Karpas-422 (cell line): ENCODE measurements at regions not wholly inside any gene's neighbourhood (a gene's known extent, or its start where the extent isn't known, plus 50 kb on each side); places are given as distances from the start of the nearest gene placed in this dataset.

Experiments used
- DNase-seq: peaks from one replicate; pipeline ENCODE4 v3.0.0-alpha.2; 2015
- H2AFZ ChIP-seq: fragments of 200-600 bp; sonication (generic); 2 replicates; pipeline ENCODE4 v1.6.1; 2014; ENCODE audit warnings: antibody characterized with exemption, low read length, mixed read lengths
- H3K27ac ChIP-seq: fragments of 200-600 bp; sonication (generic); 2 replicates; pipeline ENCODE4 v1.5.1; 2014; ENCODE audit warnings: mild to moderate bottlenecking, low read length, moderate library complexity
- H3K27me3 ChIP-seq: fragments of 200-600 bp; sonication (generic); 2 replicates; pipeline ENCODE4 v1.6.1; 2014; ENCODE audit warnings: low read length, mixed read lengths
- H3K36me3 ChIP-seq: fragments of 200-600 bp; sonication (generic); 2 replicates; pipeline ENCODE4 v1.6.1; 2014; ENCODE audit warnings: low read length, mixed read lengths; ENCODE audit not compliant: insufficient read depth
- H3K4me1 ChIP-seq: fragments of 200-600 bp; sonication (generic); 2 replicates; pipeline ENCODE4 v1.6.1; 2014; ENCODE audit warnings: mild to moderate bottlenecking, low read length, mixed read lengths
- H3K4me2 ChIP-seq: fragments of 200-600 bp; sonication (generic); 2 replicates; pipeline ENCODE4 v1.6.1; 2014; ENCODE audit warnings: low read length, low read depth, mild to moderate bottlenecking; ENCODE audit not compliant: poor library complexity, severe bottlenecking
- H3K4me3 ChIP-seq: fragments of 200-600 bp; sonication (generic); 2 replicates; pipeline ENCODE4 v1.5.1; 2014; ENCODE audit warnings: mild to moderate bottlenecking, antibody characterized with exemption, low read length, mixed read lengths
- H3K79me2 ChIP-seq: fragments of 200-600 bp; sonication (generic); 2 replicates; pipeline ENCODE4 v1.6.1; 2014; ENCODE audit warnings: mild to moderate bottlenecking, low read length, mixed read lengths
- H3K9ac ChIP-seq: fragments of 200-600 bp; sonication (generic); 2 replicates; pipeline ENCODE4 v1.6.0; 2014; ENCODE audit warnings: low read length
- H3K9me2 ChIP-seq: fragments of 200-600 bp; sonication (generic), shearing (Covaris generic); replicated peaks from 2 replicates; pipeline ENCODE4 v1.6.0; 2014; ENCODE audit warnings: mild to moderate bottlenecking, low read length, moderate library complexity; ENCODE audit not compliant: insufficient read depth
- H3K9me3 ChIP-seq: fragments of 300-700, 200-600 bp; sonication (generic); 2 replicates; pipeline ENCODE4 v1.6.1; 2014; ENCODE audit warnings: low read length, mixed read lengths
- H4K20me1 ChIP-seq: fragments of 200-600 bp; sonication (generic); 2 replicates; pipeline ENCODE4 v1.6.1; 2014; ENCODE audit warnings: mild to moderate bottlenecking, antibody characterized with exemption, low read length, low read depth; ENCODE audit not compliant: insufficient read depth

DNA sequence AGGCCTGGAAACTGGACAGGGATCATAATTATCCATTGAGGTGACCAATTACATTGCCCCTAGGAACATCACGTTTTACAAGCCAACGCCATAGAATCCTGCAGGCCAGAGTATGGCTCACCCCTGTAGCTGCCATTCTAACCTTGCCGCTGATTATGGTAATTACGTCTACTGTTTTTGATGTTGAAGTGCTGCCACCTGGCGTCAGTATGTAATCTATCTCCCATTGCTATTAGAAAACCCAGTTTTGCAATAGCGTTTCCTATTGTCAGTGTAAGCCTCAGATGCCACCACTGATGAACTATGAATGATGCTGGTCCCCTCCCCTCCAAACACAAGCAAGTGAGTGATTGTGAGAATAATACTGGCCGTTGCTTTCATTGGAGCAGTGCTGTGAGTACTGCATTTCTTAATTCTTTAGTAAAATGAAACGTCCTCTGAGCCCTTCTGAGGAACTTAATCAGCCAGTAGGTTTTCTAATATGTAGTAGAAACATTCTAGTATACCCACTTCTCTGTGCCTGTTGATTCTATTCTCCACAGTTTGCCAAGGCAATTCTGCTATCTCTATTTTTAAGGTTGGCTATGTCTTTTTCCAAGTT, 100.5 kb upstream of the NMUR2 start:
- no peak overlapping the region for H2AFZ ChIP-seq
- no peaks in the 10 kb centered on the region for H3K4me1 ChIP-seq
- H3K9me3 ChIP-seq, result no peaks in the 10 kb centered on the region
- no peak overlapping the region for H3K4me3 ChIP-seq
- no peak overlapping the region for H3K27ac ChIP-seq
- no peaks in the 10 kb centered on the region for H4K20me1 ChIP-seq
- H3K9me2 ChIP-seq, result no peaks in the 10 kb centered on the region
- H3K79me2 ChIP-seq, result no peaks in the 10 kb centered on the region
- H3K36me3 ChIP-seq, result no peaks in the 10 kb centered on the region
- H3K27me3 ChIP-seq, result no peaks in the 10 kb centered on the region
- no peak overlapping the region for H3K9ac ChIP-seq
- no peak overlapping the region for H3K4me2 ChIP-seq
- DNase-seq, result peak; percentile 84

DNA sequence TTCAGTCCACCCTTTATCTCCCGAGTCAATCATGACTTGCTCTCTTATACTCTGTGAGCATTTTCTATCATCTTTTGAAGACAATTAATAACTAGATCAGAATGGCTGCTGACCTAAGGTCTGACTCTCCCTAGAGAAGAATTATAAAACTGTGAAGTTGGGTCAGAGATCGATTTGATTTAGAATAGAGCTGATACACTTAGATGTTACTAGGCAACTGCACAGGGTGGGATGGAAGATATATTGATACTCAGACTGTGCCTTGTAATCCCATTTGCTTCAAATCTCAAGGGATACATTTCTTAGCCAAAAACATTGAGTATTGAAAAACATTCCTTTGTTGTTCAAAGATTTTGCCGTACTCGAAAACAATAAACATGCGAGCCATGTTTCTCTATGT, 106.0 kb upstream of the NMUR2 start:
- H3K79me2 ChIP-seq, result no peaks in the 10 kb centered on the region
- H3K4me3 ChIP-seq, result no peak overlapping the region
- H3K36me3 ChIP-seq, result no peaks in the 10 kb centered on the region
- H3K4me1 ChIP-seq, result no peaks in the 10 kb centered on the region
- no peak overlapping the region for H3K9ac ChIP-seq
- no peak overlapping the region for H3K27ac ChIP-seq
- no peak overlapping the region for H2AFZ ChIP-seq
- no peaks in the 10 kb centered on the region for H3K9me2 ChIP-seq
- no peak for DNase-seq
- H3K9me3 ChIP-seq, result no peaks in the 10 kb centered on the region
- no peak overlapping the region for H3K4me2 ChIP-seq
- no peaks in the 10 kb centered on the region for H3K27me3 ChIP-seq
- no peaks in the 10 kb centered on the region for H4K20me1 ChIP-seq

DNA sequence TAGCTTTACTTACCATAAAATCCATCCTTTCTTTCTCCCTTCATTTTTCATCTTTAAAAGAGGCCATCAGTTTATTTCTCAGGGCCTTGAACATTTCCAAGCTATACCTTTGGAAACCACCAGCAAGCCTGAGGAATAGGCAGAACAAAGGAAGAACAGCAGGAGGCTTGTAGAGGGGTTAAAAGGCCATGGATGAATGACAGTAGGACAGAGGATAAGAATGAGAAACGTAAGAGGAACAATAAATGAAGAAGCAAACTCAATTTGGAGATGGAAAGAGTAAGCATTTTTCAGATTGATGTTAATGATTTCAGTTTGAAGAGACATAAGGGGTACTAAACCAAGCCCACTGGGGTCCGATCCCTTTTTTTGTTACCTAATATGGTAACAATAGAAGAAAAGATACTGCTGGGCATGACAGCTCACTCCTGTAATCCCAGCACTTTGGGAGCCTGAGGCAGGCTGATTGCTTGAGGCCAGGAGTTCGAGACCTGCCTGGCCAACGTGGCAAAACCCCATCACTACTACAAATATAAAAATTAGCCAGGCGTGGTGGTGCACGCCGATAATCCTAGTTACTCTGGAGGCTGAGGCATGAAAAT, 106.6 kb upstream of the NMUR2 start:
- Histone ChIP-seq H3K79me2 (no peaks in the 10 kb centered on the region), H3K9me2 (no peaks in the 10 kb centered on the region), H2AFZ (no peak overlapping the region), H3K4me2 (no peak overlapping the region), H3K9ac (no peak overlapping the region), H3K36me3 (no peaks in the 10 kb centered on the region), H3K4me1 (no peaks in the 10 kb centered on the region), H3K9me3 (no peaks in the 10 kb centered on the region), H4K20me1 (no peaks in the 10 kb centered on the region), H3K27ac (no peak overlapping the region), H3K4me3 (no peak overlapping the region), H3K27me3 (no peaks in the 10 kb centered on the region)
- DNase-seq, result no peak

DNA sequence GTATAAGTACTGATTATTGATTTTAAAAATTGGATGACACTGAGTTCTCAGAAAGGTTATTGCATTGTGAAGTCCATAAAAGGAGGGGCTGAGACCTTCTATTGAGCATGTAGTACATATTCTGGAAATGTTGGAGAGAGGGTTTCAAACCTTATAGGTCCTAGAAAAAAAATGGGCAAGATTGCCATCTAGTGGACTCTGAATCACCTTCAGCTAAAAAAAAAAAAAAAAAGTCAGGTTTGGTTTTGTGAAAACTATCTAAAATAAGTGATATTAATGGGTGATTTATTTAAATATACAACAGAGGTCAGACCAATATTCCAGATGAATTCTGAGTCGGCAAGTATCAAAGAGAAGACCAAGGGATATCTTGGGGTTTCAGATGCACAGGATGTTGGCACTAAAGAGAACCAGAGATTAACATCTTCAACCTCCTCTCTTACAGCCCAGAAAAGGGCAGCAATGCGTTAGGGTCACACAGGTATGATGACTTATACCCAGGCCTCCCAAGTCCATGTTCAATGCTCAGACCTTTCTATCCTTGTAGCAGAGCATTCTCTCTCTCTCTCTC, 109.8 kb upstream of the NMUR2 start:
- H3K27me3 ChIP-seq, result no peaks in the 10 kb centered on the region
- H3K4me1 ChIP-seq, result no peaks in the 10 kb centered on the region
- no peaks in the 10 kb centered on the region for H3K9me2 ChIP-seq
- no peak overlapping the region for H3K4me2 ChIP-seq
- H4K20me1 ChIP-seq, result no peaks in the 10 kb centered on the region
- no peaks in the 10 kb centered on the region for H3K36me3 ChIP-seq
- no peak overlapping the region for H2AFZ ChIP-seq
- no peaks in the 10 kb centered on the region for H3K79me2 ChIP-seq
- peak; percentile 78 for DNase-seq
- no peak overlapping the region for H3K27ac ChIP-seq
- H3K4me3 ChIP-seq, result no peak overlapping the region
- H3K9me3 ChIP-seq, result no peaks in the 10 kb centered on the region
- H3K9ac ChIP-seq, result no peak overlapping the region

DNA sequence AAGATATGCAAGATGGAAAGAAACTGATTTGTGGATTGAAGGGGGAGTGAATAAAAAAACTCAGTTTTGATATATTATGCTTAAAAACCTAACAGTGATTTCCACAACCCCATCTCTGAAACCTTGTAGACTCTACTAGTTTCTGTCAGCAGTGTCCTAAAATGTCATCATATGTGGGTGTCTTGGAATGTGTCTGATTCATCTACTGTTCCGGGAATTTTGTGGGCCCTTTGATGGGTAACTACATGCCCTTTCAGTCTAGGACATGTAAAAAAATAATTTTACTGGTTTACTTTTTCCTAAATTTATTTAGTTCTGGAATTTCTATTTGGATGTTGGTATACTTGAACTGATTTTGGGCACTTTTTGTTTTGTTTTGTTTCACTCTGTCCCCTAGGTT, 118.9 kb upstream of the NMUR2 start:
- Histone ChIP-seq H3K4me2 (no peak overlapping the region), H3K9me3 (no peaks in the 10 kb centered on the region), H3K36me3 (no peaks in the 10 kb centered on the region), H2AFZ (no peak overlapping the region), H3K79me2 (no peaks in the 10 kb centered on the region), H3K27ac (no peak overlapping the region), H3K27me3 (no peaks in the 10 kb centered on the region), H4K20me1 (no peaks in the 10 kb centered on the region), H3K4me3 (no peak overlapping the region), H3K4me1 (no peaks in the 10 kb centered on the region), H3K9me2 (no peaks in the 10 kb centered on the region), H3K9ac (no peak overlapping the region)
- no peak for DNase-seq

DNA sequence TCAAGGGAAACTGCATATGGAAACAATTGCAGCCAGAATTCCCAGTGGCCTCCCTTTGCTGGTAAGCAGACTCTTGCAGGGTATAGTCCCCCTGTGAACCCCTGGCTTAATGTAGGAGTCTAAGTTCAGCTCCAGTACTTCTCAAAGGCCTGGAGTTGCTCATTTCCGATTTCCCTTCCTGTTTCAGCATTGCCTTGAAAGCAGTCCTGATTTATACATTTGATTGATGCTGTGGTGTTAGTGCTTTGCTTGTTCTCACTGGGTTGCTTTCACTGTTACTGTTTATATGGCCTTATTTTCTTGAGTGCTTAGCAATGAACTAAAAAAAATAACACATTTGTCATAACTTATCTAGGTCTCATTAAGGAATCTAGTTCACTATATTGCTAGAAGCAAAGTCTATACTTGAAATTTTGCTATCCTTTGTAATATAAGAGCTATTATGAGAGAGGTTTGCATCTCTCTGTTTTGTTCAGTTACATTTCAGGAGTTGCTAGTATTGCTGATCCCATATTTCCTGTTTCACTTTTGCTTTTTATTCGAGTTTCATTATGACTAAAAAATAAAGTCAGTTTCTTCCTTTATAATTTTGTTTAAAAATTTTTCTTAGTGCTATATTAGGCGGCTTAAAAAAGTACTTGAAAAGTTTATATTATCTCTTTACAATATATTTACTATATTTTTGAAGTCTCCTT, 122.4 kb upstream of the NMUR2 start:
- H3K9me2 ChIP-seq, result no peaks in the 10 kb centered on the region
- H3K4me2 ChIP-seq, result no peak overlapping the region
- H3K27me3 ChIP-seq, result no peaks in the 10 kb centered on the region
- no peak overlapping the region for H3K27ac ChIP-seq
- H3K9ac ChIP-seq, result no peak overlapping the region
- no peak overlapping the region for H3K4me3 ChIP-seq
- no peaks in the 10 kb centered on the region for H3K79me2 ChIP-seq
- H3K4me1 ChIP-seq, result no peaks in the 10 kb centered on the region
- H3K36me3 ChIP-seq, result no peaks in the 10 kb centered on the region
- H2AFZ ChIP-seq, result no peak overlapping the region
- no peak for DNase-seq
- H4K20me1 ChIP-seq, result no peaks in the 10 kb centered on the region
- H3K9me3 ChIP-seq, result no peaks in the 10 kb centered on the region

DNA sequence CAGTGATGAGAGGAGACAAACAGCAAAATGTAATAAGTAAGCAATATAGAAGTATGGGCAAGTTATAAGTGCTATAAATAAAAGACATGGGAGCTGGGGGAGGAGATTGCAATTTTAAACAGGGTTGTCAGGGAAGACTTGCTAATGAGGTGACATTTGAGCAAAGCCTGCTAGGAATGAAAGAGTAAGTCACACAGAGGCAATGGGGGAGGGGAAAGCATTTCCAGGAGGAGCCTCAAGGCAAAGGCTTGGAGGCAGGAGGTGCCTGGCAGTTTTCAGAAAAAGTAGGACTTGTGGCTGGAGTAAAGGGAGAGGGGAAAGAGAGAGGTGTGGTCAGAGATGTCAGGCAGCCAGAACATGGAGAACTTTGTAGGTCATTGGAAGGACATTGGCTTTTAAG, 124.4 kb upstream of the NMUR2 start:
- Histone ChIP-seq H3K9me3 (no peaks in the 10 kb centered on the region), H2AFZ (no peak overlapping the region), H3K4me3 (no peak overlapping the region), H3K27ac (no peak overlapping the region), H3K27me3 (no peaks in the 10 kb centered on the region), H3K4me1 (no peaks in the 10 kb centered on the region), H3K9me2 (no peaks in the 10 kb centered on the region), H3K4me2 (no peak overlapping the region), H3K36me3 (no peaks in the 10 kb centered on the region), H3K79me2 (no peaks in the 10 kb centered on the region), H4K20me1 (no peaks in the 10 kb centered on the region), H3K9ac (no peak overlapping the region)
- DNase-seq, result no peak

DNA sequence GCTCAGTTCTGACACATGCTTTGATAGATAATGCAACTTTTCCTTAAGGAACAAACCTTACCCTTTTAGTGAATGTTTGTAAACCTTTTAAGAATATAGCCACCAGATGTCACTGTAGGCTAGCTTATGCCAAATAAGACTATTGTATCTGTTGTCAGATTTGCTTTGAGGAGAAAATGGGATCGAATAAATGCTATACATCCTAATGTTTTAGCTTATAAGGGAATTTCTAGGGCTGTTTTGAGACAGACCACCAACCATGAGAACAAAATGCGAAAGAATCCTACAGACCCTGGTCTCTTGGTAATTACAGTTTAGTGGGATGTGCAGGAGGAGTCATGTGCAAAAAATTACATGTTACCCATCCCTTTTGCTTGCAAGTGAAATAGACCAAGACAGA, 127.6 kb upstream of the NMUR2 start:
- Histone ChIP-seq H3K9ac (no peak overlapping the region), H2AFZ (no peak overlapping the region), H3K27ac (no peak overlapping the region), H3K36me3 (no peaks in the 10 kb centered on the region), H3K27me3 (no peaks in the 10 kb centered on the region), H4K20me1 (no peaks in the 10 kb centered on the region), H3K4me3 (no peak overlapping the region), H3K9me2 (no peaks in the 10 kb centered on the region), H3K4me1 (no peaks in the 10 kb centered on the region), H3K79me2 (no peaks in the 10 kb centered on the region), H3K9me3 (no peaks in the 10 kb centered on the region), H3K4me2 (no peak overlapping the region)
- peak; percentile 80 for DNase-seq
